SK-N-MC (cell line): ENCODE measurements at regions not wholly inside any gene's neighbourhood (a gene's known extent, or its start where the extent isn't known, plus 50 kb on each side); places are given as distances from the start of the nearest gene placed in this dataset.

ENCODE experiments used
- EZH2 ChIP-seq: fragments of 200-600 bp; sonication (generic); IDR thresholded peaks from one replicate; pipeline ENCODE4 v1.6.1; 2017; ENCODE audit warnings: antibody characterized with exemption
- FOXP2 ChIP-seq: optimal IDR thresholded peaks from 2 replicates; pipeline ENCODE3; 2011; ENCODE audit warnings: mild to moderate bottlenecking, moderate library complexity; ENCODE audit not compliant: insufficient read depth; ENCODE audit errors: extremely low read length, control extremely low read depth
- POLR2AphosphoS5 ChIP-seq: IDR thresholded peaks from 2 replicates; pipeline ENCODE4 v1.6.1; 2012; ENCODE audit warnings: mild to moderate bottlenecking, low read depth, low read length, borderline replicate concordance

DNA sequence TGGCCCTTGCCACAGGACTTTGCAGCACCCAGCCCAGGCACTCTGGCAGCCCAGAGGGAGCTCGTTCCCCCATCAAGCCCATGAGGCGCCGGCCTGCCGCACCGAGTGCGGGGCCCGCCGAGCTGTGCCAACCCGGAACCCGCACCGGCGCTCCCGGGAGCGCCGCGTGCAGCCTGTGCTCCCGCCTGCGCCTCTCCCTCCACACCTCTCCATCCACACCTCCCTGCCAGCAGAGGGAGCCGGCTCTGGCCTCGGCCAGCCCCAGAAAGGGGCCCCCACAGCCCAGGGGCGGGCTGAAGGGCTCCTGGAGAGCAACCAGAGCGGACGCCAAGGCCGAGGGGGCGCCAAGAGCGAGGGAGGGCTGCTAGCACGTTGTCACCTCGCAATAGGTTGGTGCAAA is 268.8 kb downstream of the MID1IP1 start:
- TF ChIP-seq EZH2, result no peak
- TF ChIP-seq POLR2AphosphoS5, result no peak
- no peak for TF ChIP-seq FOXP2
